ENCODE measurements at regions not wholly inside any gene's neighbourhood (a gene's known extent, or its start where the extent isn't known, plus 50 kb on each side); places are given as distances from the start of the nearest gene placed in this dataset.

- TF ChIP-seq MAFK (IDR thresholded peaks at IDR 0.05; ENCODE audit: low read depth, low read length) (no peak), KDM4A (IDR thresholded peaks at IDR 0.05; ENCODE audit: low read depth, low read length, severe bottlenecking) (no peak)
Measured at GRCh38 chr2:210792000-210792399, 235.6 kb downstream of the CPS1 start (continued).
